G401.6 (cell line): ENCODE measurements at regions not wholly inside any gene's neighbourhood (a gene's known extent, or its start where the extent isn't known, plus 50 kb on each side); places are given as distances from the start of the nearest gene placed in this dataset.

Experiments used
- FAIRE-seq: peaks from 2 replicates; lab custom pipeline; 2012; peaks lifted over from hg19 to GRCh38; lab: Jason Lieb, UNC

GRCh38 chr10:2011106-2011716, 273.9 kb upstream of the ADARB2 start:
- no peak for FAIRE-seq

GRCh38 chr10:2005546-2005945, 268.2 kb upstream of the ADARB2 start:
- FAIRE-seq: no peak

GRCh38 chr10:1992930-1993329, 255.6 kb upstream of the ADARB2 start:
- no peak for FAIRE-seq

- no peak for FAIRE-seq
Measured at GRCh38 chr10:1989090-1989489, 251.8 kb upstream of the ADARB2 start.

GRCh38 chr10:1981976-1982375, 244.7 kb upstream of the ADARB2 start:
- no peak for FAIRE-seq

GRCh38 chr10:1980459-1980858, 243.1 kb upstream of the ADARB2 start:
- no peak for FAIRE-seq

GRCh38 chr10:1978584-1978983, 241.3 kb upstream of the ADARB2 start:
- no peak for FAIRE-seq

- FAIRE-seq: no peak
Measured at GRCh38 chr10:1977461-1977860, 240.1 kb upstream of the ADARB2 start.

- FAIRE-seq: no peak
Measured at GRCh38 chr10:1972406-1972805, 235.1 kb upstream of the ADARB2 start.

- no peak for FAIRE-seq
Measured at GRCh38 chr10:1968257-1969033, 231.1 kb upstream of the ADARB2 start.

- FAIRE-seq: no peak
Measured at GRCh38 chr10:1966712-1967376, 229.5 kb upstream of the ADARB2 start.

- no peak for FAIRE-seq
Measured at GRCh38 chr10:1964476-1964875, 227.2 kb upstream of the ADARB2 start.

GRCh38 chr10:1963341-1963740, 226.0 kb upstream of the ADARB2 start:
- no peak for FAIRE-seq

GRCh38 chr10:1961989-1962388, 224.7 kb upstream of the ADARB2 start:
- FAIRE-seq: no peak

- FAIRE-seq: no peak
Measured at GRCh38 chr10:1960982-1961381, 223.7 kb upstream of the ADARB2 start.

GRCh38 chr10:1957057-1957456, 219.7 kb upstream of the ADARB2 start:
- FAIRE-seq: no peak

GRCh38 chr10:1954300-1954699, 217.0 kb upstream of the ADARB2 start:
- FAIRE-seq: no peak

GRCh38 chr10:1952126-1953095, 215.1 kb upstream of the ADARB2 start:
- FAIRE-seq: no peak

- FAIRE-seq: no peak
Measured at GRCh38 chr10:1950803-1951495, 213.6 kb upstream of the ADARB2 start.

GRCh38 chr10:1947464-1948003, 210.2 kb upstream of the ADARB2 start:
- FAIRE-seq: no peak

GRCh38 chr10:1944487-1944886, 207.2 kb upstream of the ADARB2 start:
- FAIRE-seq: no peak
